HUES48 (cell line): ENCODE measurements at regions not wholly inside any gene's neighbourhood (a gene's known extent, or its start where the extent isn't known, plus 50 kb on each side); places are given as distances from the start of the nearest gene placed in this dataset.

ENCODE experiments used
- H3K27ac ChIP-seq: one replicate; pipeline ENCODE4 v1.7.0; 2013; ENCODE audit warnings: low read depth, low read length, inconsistent platforms
- H3K27me3 ChIP-seq: 2 replicates; pipeline ENCODE4 v1.6.1; 2013; ENCODE audit warnings: mild to moderate bottlenecking, low read length; ENCODE audit not compliant: control insufficient read depth, insufficient read depth
- H3K36me3 ChIP-seq: 2 replicates; pipeline ENCODE4 v1.6.1; 2013; ENCODE audit warnings: low read length; ENCODE audit not compliant: control insufficient read depth, insufficient read depth
- H3K4me1 ChIP-seq: 2 replicates; pipeline ENCODE4 v1.6.1; 2013; ENCODE audit warnings: mild to moderate bottlenecking, low read length; ENCODE audit not compliant: control insufficient read depth, insufficient read depth
- H3K4me3 ChIP-seq: 2 replicates; pipeline ENCODE4 v1.5.1; 2013; ENCODE audit warnings: mild to moderate bottlenecking, low read depth, low read length
- H3K9ac ChIP-seq: 2 replicates; pipeline ENCODE4 v1.6.1; 2013; ENCODE audit warnings: mild to moderate bottlenecking, low read depth, low read length, moderate library complexity
- H3K9me3 ChIP-seq: 2 replicates; pipeline ENCODE4 v1.6.1; 2013; ENCODE audit warnings: low read length; ENCODE audit not compliant: control insufficient read depth, insufficient read depth

- Histone ChIP-seq H3K4me1 (peaks cover 5% of the 10 kb centered on the region; the same call in 1 of the 2 replicates), H3K9me3 (no peaks in the 10 kb centered on the region), H3K27ac (no peak overlapping the region), H3K27me3 (no peaks in the 10 kb centered on the region), H3K36me3 (no peaks in the 10 kb centered on the region), H3K4me3 (no peak overlapping the region), H3K9ac (no peak overlapping the region)
Measured at GRCh38 chr11:121889931-121890330, 226.1 kb downstream of the BLID start.

GRCh38 chr11:121889186-121889585 is 226.8 kb downstream of the BLID start:
- Histone ChIP-seq H3K9ac (no peak overlapping the region), H3K9me3 (no peaks in the 10 kb centered on the region), H3K27me3 (no peaks in the 10 kb centered on the region), H3K4me1 (peaks cover 5% of the 10 kb centered on the region; the same call in 1 of the 2 replicates), H3K36me3 (no peaks in the 10 kb centered on the region), H3K4me3 (no peak overlapping the region), H3K27ac (no peak overlapping the region)

GRCh38 chr11:121887976-121888557 is 227.9 kb downstream of the BLID start:
- H3K36me3 ChIP-seq: no peaks in the 10 kb centered on the region
- H3K4me3 ChIP-seq: no peak overlapping the region
- H3K9ac ChIP-seq: no peak overlapping the region
- no peaks in the 10 kb centered on the region for H3K9me3 ChIP-seq
- no peaks in the 10 kb centered on the region for H3K27me3 ChIP-seq
- H3K27ac ChIP-seq: no peak overlapping the region
- H3K4me1 ChIP-seq: peaks cover 5% of the 10 kb centered on the region; the same call in 1 of the 2 replicates

- Histone ChIP-seq H3K9ac (no peak overlapping the region), H3K9me3 (no peaks in the 10 kb centered on the region), H3K27ac (no peak overlapping the region), H3K4me3 (no peak overlapping the region), H3K4me1 (peaks cover 3% of the 10 kb centered on the region; the same call in 1 of the 2 replicates), H3K27me3 (no peaks in the 10 kb centered on the region), H3K36me3 (no peaks in the 10 kb centered on the region)
Measured at GRCh38 chr11:121887569-121887968, 228.4 kb downstream of the BLID start.

- no peaks in the 10 kb centered on the region for H3K27me3 ChIP-seq
- H3K36me3 ChIP-seq: no peaks in the 10 kb centered on the region
- no peak overlapping the region for H3K9ac ChIP-seq
- H3K27ac ChIP-seq: no peak overlapping the region
- H3K4me1 ChIP-seq: 0 out of 2 replicates have a peak, but pooled peaks cover 2% of the 10 kb centered on the region
- no peak overlapping the region for H3K4me3 ChIP-seq
- no peaks in the 10 kb centered on the region for H3K9me3 ChIP-seq
Measured at GRCh38 chr11:121886996-121887395, 229.0 kb downstream of the BLID start.

GRCh38 chr11:121886005-121886734 is 229.8 kb downstream of the BLID start:
- no peaks in the 10 kb centered on the region for H3K27me3 ChIP-seq
- no peak overlapping the region for H3K4me3 ChIP-seq
- no peaks in the 10 kb centered on the region for H3K36me3 ChIP-seq
- H3K9me3 ChIP-seq: no peaks in the 10 kb centered on the region
- no peak overlapping the region for H3K9ac ChIP-seq
- H3K4me1 ChIP-seq: no peaks in the 10 kb centered on the region
- H3K27ac ChIP-seq: no peak overlapping the region

GRCh38 chr11:121884626-121885025 is 231.4 kb downstream of the BLID start:
- Histone ChIP-seq H3K27me3 (no peaks in the 10 kb centered on the region), H3K4me1 (no peaks in the 10 kb centered on the region), H3K4me3 (no peak overlapping the region), H3K9me3 (no peaks in the 10 kb centered on the region), H3K27ac (no peak overlapping the region), H3K36me3 (no peaks in the 10 kb centered on the region), H3K9ac (no peak overlapping the region)

- Histone ChIP-seq H3K9me3 (no peaks in the 10 kb centered on the region), H3K4me3 (no peak overlapping the region), H3K36me3 (no peaks in the 10 kb centered on the region), H3K9ac (no peak overlapping the region), H3K4me1 (no peaks in the 10 kb centered on the region), H3K27ac (no peak overlapping the region), H3K27me3 (no peaks in the 10 kb centered on the region)
Measured at GRCh38 chr11:121881806-121882205, 234.2 kb downstream of the BLID start.

- Histone ChIP-seq H3K4me3 (no peak overlapping the region), H3K9me3 (no peaks in the 10 kb centered on the region), H3K27me3 (no peaks in the 10 kb centered on the region), H3K9ac (no peak overlapping the region), H3K4me1 (no peaks in the 10 kb centered on the region), H3K27ac (no peak overlapping the region), H3K36me3 (no peaks in the 10 kb centered on the region)
Measured at GRCh38 chr11:121877152-121877551, 238.9 kb downstream of the BLID start.

- Histone ChIP-seq H3K9ac (no peak overlapping the region), H3K27ac (no peak overlapping the region), H3K36me3 (no peaks in the 10 kb centered on the region), H3K4me1 (no peaks in the 10 kb centered on the region; the same call in 1 of the 2 replicates), H3K4me3 (no peak overlapping the region), H3K27me3 (no peaks in the 10 kb centered on the region), H3K9me3 (no peaks in the 10 kb centered on the region)
Measured at GRCh38 chr11:121873766-121874165, 242.2 kb downstream of the BLID start.

- no peak overlapping the region for H3K4me3 ChIP-seq
- no peak overlapping the region for H3K9ac ChIP-seq
- H3K27me3 ChIP-seq: no peaks in the 10 kb centered on the region
- no peaks in the 10 kb centered on the region for H3K36me3 ChIP-seq
- no peaks in the 10 kb centered on the region for H3K9me3 ChIP-seq
- H3K4me1 ChIP-seq: no peaks in the 10 kb centered on the region; the same call in 1 of the 2 replicates
- no peak overlapping the region for H3K27ac ChIP-seq
Measured at GRCh38 chr11:121872356-121872755, 243.7 kb downstream of the BLID start.
